Vagina (tissue), 2 donors: ENCODE measurements at regions not wholly inside any gene's neighbourhood (a gene's known extent, or its start where the extent isn't known, plus 50 kb on each side); places are given as distances from the start of the nearest gene placed in this dataset.

Experiments
- DNase-seq, 2 donors: peaks; one replicate each; pipeline ENCODE4 v3.0.0-alpha.2; 2017; ENCODE audit errors: extremely low spot score in 2 of 2
- H3K27ac ChIP-seq: fragments of 200-600 bp; sonication (generic); one replicate; pipeline ENCODE4 v1.5.1; 2019
- H3K27me3 ChIP-seq: fragments of 200-600 bp; sonication (generic); one replicate; pipeline ENCODE4 v1.5.1; 2019
- H3K36me3 ChIP-seq, 2 donors: fragments of 200-600 bp; sonication (generic); one replicate each; pipeline ENCODE4 v1.5.1; 2017 to 2019
- H3K4me1 ChIP-seq: fragments of 200-600 bp; sonication (generic); one replicate; pipeline ENCODE4 v1.5.1; 2019
- H3K4me3 ChIP-seq, 2 donors: fragments of 200-600 bp; sonication (generic); 1 replicate in 1 of 2; 2 replicates in 1 of 2; pipeline ENCODE4 v1.5.1; 2016 to 2019
- H3K9me3 ChIP-seq: fragments of 200-600 bp; sonication (generic); one replicate; pipeline ENCODE4 v1.5.1; 2019
- CTCF ChIP-seq, 3 experiments: fragments of 450-650 bp in 2 of 3; fragments of 200-600 bp in 1 of 3; sonication (generic) in 1 of 3; IDR thresholded peaks; one replicate each; pipeline ENCODE4 v1.5.1; 2017 to 2019; ENCODE audit warnings: antibody characterized with exemption in 3 of 3, mild to moderate bottlenecking in 2 of 3, moderate library complexity in 2 of 3
- POLR2A ChIP-seq, 2 donors: fragments of 450-650 bp; IDR thresholded peaks; one replicate each; pipeline ENCODE4 v1.6.1; 2017; ENCODE audit warnings: antibody characterized with exemption in 2 of 2, mild to moderate bottlenecking in 2 of 2, moderate library complexity in 2 of 2
- POLR2AphosphoS5 ChIP-seq, 2 donors: sonication (generic); formaldehyde crosslinking; IDR thresholded peaks; one replicate each; pipeline ENCODE4 v1.9.0; 2017; ENCODE audit warnings: antibody characterized with exemption in 2 of 2, mild to moderate bottlenecking in 2 of 2, low read depth in 1 of 2; ENCODE audit not compliant: insufficient read depth in 1 of 2
- intact Hi-C: fragments of 100-400 bp; cut with DNase I; formaldehyde crosslinking; loops from one replicate; pipeline ENCODE4 v1.15.1; 2023

GRCh38 chr2:67671464-67672450 is 274.6 kb downstream of the ETAA1 start:
- no peak overlapping the region for H3K4me3 ChIP-seq
- no peaks in the 10 kb centered on the region for H3K27me3 ChIP-seq
- no peak for DNase-seq
- intact Hi-C loops: no loop called here
- TF ChIP-seq CTCF (IDR thresholded peaks at IDR 0.05) (no peak), POLR2A (IDR thresholded peaks at IDR 0.05) (no peak), POLR2AphosphoS5 (IDR thresholded peaks at IDR 0.05; ENCODE audit: insufficient read depth in 1 of 2, low read depth in 1 of 2) (no peak)
- H3K9me3 ChIP-seq: no peaks in the 10 kb centered on the region
- no peak overlapping the region for H3K27ac ChIP-seq
- H3K36me3 ChIP-seq: no peaks in the 10 kb centered on the region
- H3K4me1 ChIP-seq: no peaks in the 10 kb centered on the region

GRCh38 chr2:67674668-67675067 is 277.5 kb downstream of the ETAA1 start:
- intact Hi-C loops: no loop called here
- no peaks in the 10 kb centered on the region for H3K27me3 ChIP-seq
- no peaks in the 10 kb centered on the region for H3K4me1 ChIP-seq
- no peaks in the 10 kb centered on the region for H3K9me3 ChIP-seq
- no peak for DNase-seq
- no peaks in the 10 kb centered on the region for H3K36me3 ChIP-seq
- no peak for TF ChIP-seq POLR2A (IDR thresholded peaks at IDR 0.05)
- no peak for TF ChIP-seq POLR2AphosphoS5 (IDR thresholded peaks at IDR 0.05; ENCODE audit: insufficient read depth in 1 of 2, low read depth in 1 of 2)
- TF ChIP-seq CTCF (IDR thresholded peaks at IDR 0.05): no peak
- H3K4me3 ChIP-seq: no peak overlapping the region
- H3K27ac ChIP-seq: no peak overlapping the region

- Histone ChIP-seq H3K4me3 (no peak overlapping the region), H3K27me3 (no peaks in the 10 kb centered on the region), H3K4me1 (no peaks in the 10 kb centered on the region), H3K9me3 (no peaks in the 10 kb centered on the region), H3K27ac (no peak overlapping the region), H3K36me3 (no peaks in the 10 kb centered on the region)
- no peak for DNase-seq
- intact Hi-C loops: no loop called here
- TF ChIP-seq POLR2A (IDR thresholded peaks at IDR 0.05) (no peak), POLR2AphosphoS5 (IDR thresholded peaks at IDR 0.05; ENCODE audit: insufficient read depth in 1 of 2, low read depth in 1 of 2) (no peak), CTCF (IDR thresholded peaks at IDR 0.05) (no peak)
These were observed 287.9 kb downstream of the ETAA1 start for GRCh38 chr2:67684991-67685390.

- no peaks in the 10 kb centered on the region for H3K4me1 ChIP-seq
- TF ChIP-seq CTCF (IDR thresholded peaks at IDR 0.05) (no peak), POLR2AphosphoS5 (IDR thresholded peaks at IDR 0.05; ENCODE audit: insufficient read depth in 1 of 2, low read depth in 1 of 2) (no peak), POLR2A (IDR thresholded peaks at IDR 0.05) (no peak)
- H3K27me3 ChIP-seq: no peaks in the 10 kb centered on the region
- DNase-seq: no peak
- H3K36me3 ChIP-seq: no peaks in the 10 kb centered on the region
- no peak overlapping the region for H3K27ac ChIP-seq
- H3K4me3 ChIP-seq: no peak overlapping the region
- intact Hi-C loops: no loop called here
- H3K9me3 ChIP-seq: no peaks in the 10 kb centered on the region
These were observed 289.1 kb downstream of the ETAA1 start for GRCh38 chr2:67686254-67686653.

- H3K4me3 ChIP-seq: no peak overlapping the region
- no peak overlapping the region for H3K27ac ChIP-seq
- H3K4me1 ChIP-seq: no peaks in the 10 kb centered on the region
- H3K27me3 ChIP-seq: no peaks in the 10 kb centered on the region
- no peaks in the 10 kb centered on the region for H3K9me3 ChIP-seq
- TF ChIP-seq CTCF (IDR thresholded peaks at IDR 0.05) (no peak), POLR2AphosphoS5 (IDR thresholded peaks at IDR 0.05; ENCODE audit: insufficient read depth in 1 of 2, low read depth in 1 of 2) (no peak), POLR2A (IDR thresholded peaks at IDR 0.05) (no peak)
- intact Hi-C loops: no loop called here
- DNase-seq: no peak
- no peaks in the 10 kb centered on the region for H3K36me3 ChIP-seq
These were observed 292.1 kb downstream of the ETAA1 start for GRCh38 chr2:67689186-67689585.
